H1 (cell line): ENCODE measurements at regions not wholly inside any gene's neighbourhood (a gene's known extent, or its start where the extent isn't known, plus 50 kb on each side); places are given as distances from the start of the nearest gene placed in this dataset.

Experiments used
- CTCF ChIA-PET: fragments of 300-600 bp; sonication (Branson Sonifier 250); formaldehyde crosslinking; loops from one replicate; lab custom pipeline; 2021; ENCODE audit not compliant: partially characterized antibody; lab: Charles Lee
- POLR2A ChIA-PET: fragments of 300-600 bp; sonication (Branson Sonifier 250); formaldehyde crosslinking; loops from one replicate; lab custom pipeline; 2021; ENCODE audit warnings: inconsistent platforms; ENCODE audit not compliant: partially characterized antibody; lab: Charles Lee
- DNase-seq, 2 experiments: peaks; one replicate each; pipeline versions ENCODE4 v3.0.0 to v3.0.0-alpha.2; 2010 to 2022; ENCODE audit warnings: low spot score in 2 of 2, low read depth in 1 of 2, mixed read lengths in 1 of 2
- FAIRE-seq: peaks from 2 replicates; lab custom pipeline; 2011; peaks lifted over from hg19 to GRCh38; lab: Jason Lieb, UNC
- H2AFZ ChIP-seq: 2 replicates; pipeline ENCODE4 v1.8.1; 2012; ENCODE audit warnings: low read length, inconsistent platforms
- H2AK5ac ChIP-seq: 2 replicates; pipeline ENCODE4 v1.6.1; 2013; ENCODE audit warnings: low read depth, low read length
- H2BK120ac ChIP-seq: replicated peaks from 2 replicates; pipeline ENCODE3; 2013; ENCODE audit warnings: low read depth, low read length, inconsistent platforms
- H2BK12ac ChIP-seq: 2 replicates; pipeline ENCODE4 v1.6.1; 2013; ENCODE audit warnings: low read depth, low read length
- H2BK15ac ChIP-seq: 2 replicates; pipeline ENCODE4 v1.6.1; 2013; ENCODE audit warnings: low read length
- H2BK20ac ChIP-seq: 2 replicates; pipeline ENCODE4 v1.6.1; 2013; ENCODE audit warnings: low read length
- H2BK5ac ChIP-seq: 2 replicates; pipeline ENCODE4 v1.6.1; 2013; ENCODE audit warnings: low read depth, low read length
- H3K14ac ChIP-seq: 2 replicates; pipeline ENCODE4 v1.6.1; 2013; ENCODE audit warnings: inconsistent platforms; ENCODE audit not compliant: insufficient read length
- H3K18ac ChIP-seq: 2 replicates; pipeline ENCODE4 v1.6.1; 2013; ENCODE audit warnings: low read length; ENCODE audit errors: extremely low read depth
- H3K23ac ChIP-seq: 2 replicates; pipeline ENCODE4 v1.6.1; 2013; ENCODE audit warnings: inconsistent platforms; ENCODE audit not compliant: insufficient read length
- H3K23me2 ChIP-seq: 2 replicates; pipeline ENCODE4 v1.6.1; 2013; ENCODE audit warnings: low read depth, low read length
- H3K27ac ChIP-seq: 2 replicates; pipeline ENCODE4 v1.6.1; 2011; ENCODE audit warnings: low read depth, low read length, inconsistent platforms
- H3K27me3 ChIP-seq, 4 experiments: replicated peaks in 1 of 4; 1 replicate in 1 of 4; 2 replicates in 3 of 4; pipeline versions ENCODE4 v1.6.1 to v1.8.1; 2011 to 2013; ENCODE audit warnings: low read length in 3 of 4, mild to moderate bottlenecking in 3 of 4, inconsistent platforms in 2 of 4, mixed read lengths in 2 of 4, moderate library complexity in 1 of 4; ENCODE audit not compliant: control insufficient read depth in 3 of 4, insufficient read depth in 3 of 4; ENCODE audit errors: extremely low read depth in 1 of 4
- H3K36me3 ChIP-seq, 4 experiments: 2 replicates each; pipeline versions ENCODE4 v1.6.1 to v1.8.1; 2011 to 2013; ENCODE audit warnings: mild to moderate bottlenecking in 4 of 4, low read length in 3 of 4, moderate library complexity in 2 of 4, control low read depth in 1 of 4, inconsistent platforms in 1 of 4; ENCODE audit not compliant: insufficient read depth in 4 of 4, control insufficient read depth in 2 of 4
- H3K4ac ChIP-seq: replicated peaks from 2 replicates; pipeline ENCODE3; 2013; ENCODE audit warnings: low read length, low read depth, mixed read lengths, inconsistent platforms; ENCODE audit not compliant: insufficient read length
- H3K4me1 ChIP-seq, 4 experiments: replicated peaks in 1 of 4; 1 replicate in 1 of 4; 2 replicates in 3 of 4; pipeline versions ENCODE4 v1.6.1 to v1.8.1; 2011 to 2013; ENCODE audit warnings: low read length in 3 of 4, inconsistent platforms in 2 of 4, mixed read lengths in 1 of 4; ENCODE audit not compliant: insufficient read depth in 4 of 4, control insufficient read depth in 3 of 4
- H3K4me2 ChIP-seq, 2 experiments: 2 replicates each; pipeline versions ENCODE4 v1.6.1 to v1.8.1; 2011 to 2013; ENCODE audit warnings: low read depth in 2 of 2, low read length in 2 of 2, control low read depth in 1 of 2, inconsistent platforms in 1 of 2, mild to moderate bottlenecking in 1 of 2; ENCODE audit not compliant: insufficient read depth in 1 of 2
- H3K4me3 ChIP-seq, 4 experiments: fragments of 200-600, 300-600 bp in 1 of 4; sonication (generic), shearing (Covaris generic), sonication (Bioruptor Twin) in 1 of 4; 2 replicates each; pipeline versions ENCODE4 v1.5.1 to v1.8.1; 2011 to 2016; ENCODE audit warnings: low read length in 4 of 4, low read depth in 3 of 4, control low read depth in 2 of 4, inconsistent platforms in 2 of 4, mild to moderate bottlenecking in 2 of 4, mixed read lengths in 1 of 4, moderate library complexity in 1 of 4; ENCODE audit not compliant: insufficient read depth in 2 of 4; ENCODE audit errors: extremely low read depth in 1 of 4
- H3K56ac ChIP-seq: replicated peaks from 2 replicates; pipeline ENCODE3; 2013; ENCODE audit warnings: low read depth, mild to moderate bottlenecking, mixed read lengths, low read length, inconsistent platforms; ENCODE audit not compliant: insufficient read length
- H3K79me1 ChIP-seq: 2 replicates; pipeline ENCODE4 v1.6.1; 2013; ENCODE audit warnings: low read depth, low read length, control low read depth
- H3K79me2 ChIP-seq, 2 experiments: 2 replicates each; pipeline versions ENCODE4 v1.6.1 to v1.8.1; 2012 to 2013; ENCODE audit warnings: low read length in 2 of 2, mild to moderate bottlenecking in 2 of 2, inconsistent platforms in 1 of 2; ENCODE audit not compliant: insufficient read depth in 2 of 2, control insufficient read depth in 1 of 2
- H3K9ac ChIP-seq, 4 experiments: replicated peaks in 1 of 4; 1 replicate in 1 of 4; 2 replicates in 3 of 4; pipeline versions ENCODE4 v1.6.1 to v1.8.1; 2011 to 2013; ENCODE audit warnings: low read depth in 3 of 4, low read length in 3 of 4, control low read depth in 2 of 4, mild to moderate bottlenecking in 2 of 4, moderate library complexity in 2 of 4, inconsistent platforms in 1 of 4; ENCODE audit errors: extremely low read depth in 1 of 4
- H3K9me3 ChIP-seq, 2 experiments: 2 replicates each; pipeline versions ENCODE4 v1.6.1 to v1.8.1; 2012 to 2013; ENCODE audit warnings: mild to moderate bottlenecking in 2 of 2, moderate library complexity in 2 of 2, control low read depth in 1 of 2, inconsistent platforms in 1 of 2, low read depth in 1 of 2, low read length in 1 of 2, mixed read lengths in 1 of 2; ENCODE audit not compliant: insufficient read depth in 2 of 2
- H4K20me1 ChIP-seq, 2 experiments: replicated peaks in 1 of 2; 2 replicates each; pipeline versions ENCODE3 to v1.8.1; 2011 to 2013; ENCODE audit warnings: inconsistent platforms in 2 of 2, low read length in 2 of 2, mild to moderate bottlenecking in 1 of 2; ENCODE audit not compliant: insufficient read depth in 2 of 2, control insufficient read depth in 1 of 2
- H4K5ac ChIP-seq: 2 replicates; pipeline ENCODE4 v1.6.1; 2013; ENCODE audit warnings: low read length, low read depth, mixed read lengths, inconsistent platforms; ENCODE audit not compliant: insufficient read length
- H4K8ac ChIP-seq: 2 replicates; pipeline ENCODE4 v1.8.0; 2013; ENCODE audit warnings: mild to moderate bottlenecking, moderate library complexity, low read length, inconsistent platforms; ENCODE audit not compliant: insufficient read depth; ENCODE audit errors: extremely low read depth
- H4K91ac ChIP-seq: replicated peaks from 2 replicates; pipeline ENCODE3; 2013; ENCODE audit warnings: low read length, mixed read lengths, inconsistent platforms; ENCODE audit not compliant: insufficient read length
- TCF12 ChIP-seq: IDR thresholded peaks from 2 replicates; pipeline ENCODE4 v1.6.1; 2011; ENCODE audit warnings: low read depth, mild to moderate bottlenecking, low read length
- WGBS, 2 experiments: shearing (Covaris generic) in 1 of 2; methylation state at CpG; one replicate each; pipeline versions ENCODE4 v1.1.6 to v1.1.7; 2013 to 2015; ENCODE audit warnings: low lambda C conversion rate in 2 of 2, mixed read lengths in 2 of 2, inconsistent platforms in 1 of 2, low coverage in 1 of 2, missing lambda C conversion rate in 1 of 2; ENCODE audit not compliant: insufficient replicate concordance in 2 of 2, insufficient coverage in 1 of 2, insufficient read length in 1 of 2; ENCODE audit errors: extremely low coverage in 1 of 2, missing lambda C conversion rate in 1 of 2; 5-methylcytosine and 5-hydroxymethylcytosine counted together

DNA sequence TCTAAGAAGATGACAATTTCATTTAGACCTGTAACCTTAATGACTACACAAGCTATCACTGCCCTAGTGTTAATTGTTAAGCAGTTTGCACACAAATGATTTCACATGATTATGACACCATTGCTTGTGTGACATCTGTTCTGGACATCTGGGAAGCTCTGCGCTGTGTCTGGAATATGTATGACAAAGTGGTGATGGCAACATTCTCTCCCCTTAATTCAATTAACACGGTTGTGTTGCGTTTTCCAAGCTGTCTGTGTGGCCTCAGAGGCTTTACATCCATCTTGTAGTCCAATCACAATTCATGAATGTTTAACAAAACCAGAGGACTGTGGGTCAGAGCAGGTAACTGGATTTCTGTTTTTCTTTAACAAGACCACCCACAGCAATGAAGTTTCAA is 204.4 kb downstream of the COG6 start:
- H3K4me2 ChIP-seq: no peak overlapping the region
- H4K20me1 ChIP-seq: no peaks in the 10 kb centered on the region
- no peaks in the 10 kb centered on the region for H3K79me1 ChIP-seq
- H2AK5ac ChIP-seq: no peak overlapping the region
- no peak overlapping the region for H2AFZ ChIP-seq
- H2BK15ac ChIP-seq: no peak overlapping the region
- no peak overlapping the region for H2BK120ac ChIP-seq
- H4K8ac ChIP-seq: no peak overlapping the region
- H3K23ac ChIP-seq: no peak overlapping the region
- ChIA-PET CTCF (no interaction called here), POLR2A (no interaction called here)
- no peak overlapping the region for H3K56ac ChIP-seq
- DNase-seq (no peak), FAIRE-seq (no peak)
- H3K4me3 ChIP-seq: no peak overlapping the region
- H3K14ac ChIP-seq: no peak overlapping the region
- no peak overlapping the region for H3K18ac ChIP-seq
- no peak overlapping the region for H2BK20ac ChIP-seq
- H2BK5ac ChIP-seq: no peak overlapping the region
- H3K27ac ChIP-seq: no peak overlapping the region
- no peaks in the 10 kb centered on the region; a peak in 1 of 7 replicates for H3K4me1 ChIP-seq
- no peaks in the 10 kb centered on the region for H3K9me3 ChIP-seq
- H4K91ac ChIP-seq: no peak overlapping the region
- WGBS, 2 experiments: 93% methylated on average over 3 of the region's 3 CpGs; no CpG with 5 or more reads in 1 of the 2 experiments
- H3K27me3 ChIP-seq: no peaks in the 10 kb centered on the region
- no peaks in the 10 kb centered on the region for H3K79me2 ChIP-seq
- no peaks in the 10 kb centered on the region for H3K36me3 ChIP-seq
- H3K9ac ChIP-seq: no peak overlapping the region
- H4K5ac ChIP-seq: no peak overlapping the region
- no peaks in the 10 kb centered on the region for H3K23me2 ChIP-seq
- H3K4ac ChIP-seq: no peak overlapping the region
- no peak overlapping the region for H2BK12ac ChIP-seq
- no peak for TF ChIP-seq TCF12
